Tibial nerve (tissue), 4 donors: ENCODE measurements at regions not wholly inside any gene's neighbourhood (a gene's known extent, or its start where the extent isn't known, plus 50 kb on each side); places are given as distances from the start of the nearest gene placed in this dataset.

Source experiments
- DNase-seq, 2 donors: peaks; one replicate each; pipeline ENCODE4 v3.0.0-alpha.2; 2019; ENCODE audit warnings: low spot score in 2 of 2
- H3K27ac ChIP-seq, 4 donors: fragments of 200-600 bp; sonication (generic) in 3 of 4; one replicate each; pipeline ENCODE4 v1.5.1; 2017 to 2019; ENCODE audit warnings: mild to moderate bottlenecking in 1 of 4
- H3K27me3 ChIP-seq, 2 donors: fragments of 200-600 bp; sonication (generic) in 1 of 2; one replicate each; pipeline versions ENCODE4 v1.5.1 to v1.6.0; 2017 to 2019
- H3K36me3 ChIP-seq, 3 donors: fragments of 200-600 bp; sonication (generic); one replicate each; pipeline ENCODE4 v1.5.1; 2018 to 2019
- H3K4me1 ChIP-seq, 4 donors: fragments of 200-600 bp; sonication (generic) in 3 of 4; one replicate each; pipeline ENCODE4 v1.5.1; 2017 to 2019
- H3K4me3 ChIP-seq, 4 donors: fragments of 200-600 bp; sonication (generic) in 3 of 4; one replicate each; pipeline ENCODE4 v1.5.1; 2017 to 2019; ENCODE audit warnings: mild to moderate bottlenecking in 1 of 4, moderate library complexity in 1 of 4
- H3K9me3 ChIP-seq, 4 donors: fragments of 200-600 bp; sonication (generic) in 3 of 4; one replicate each; pipeline ENCODE4 v1.5.1; 2017 to 2019
- CTCF ChIP-seq, 5 experiments: fragments of 200-600 bp in 3 of 5; fragments of 450-650 bp in 2 of 5; sonication (generic) in 3 of 5; IDR thresholded peaks; one replicate each; pipeline ENCODE4 v1.5.1; 2016 to 2019; ENCODE audit warnings: antibody characterized with exemption in 5 of 5, mild to moderate bottlenecking in 3 of 5, moderate library complexity in 2 of 5
- EP300 ChIP-seq, 2 donors: sonication (generic); formaldehyde crosslinking; IDR thresholded peaks; one replicate each; pipeline ENCODE4 v1.6.1; 2017; ENCODE audit warnings: antibody characterized with exemption in 2 of 2, mild to moderate bottlenecking in 1 of 2
- POLR2A ChIP-seq, 2 donors: fragments of 450-650 bp; IDR thresholded peaks; one replicate each; pipeline ENCODE4 v1.6.1; 2017; ENCODE audit warnings: antibody characterized with exemption in 2 of 2, mild to moderate bottlenecking in 2 of 2, moderate library complexity in 2 of 2
- WGBS, 2 donors: methylation state at CpG; one replicate each; pipeline ENCODE4 v1.1.5; 2018; 5-methylcytosine and 5-hydroxymethylcytosine counted together

DNA sequence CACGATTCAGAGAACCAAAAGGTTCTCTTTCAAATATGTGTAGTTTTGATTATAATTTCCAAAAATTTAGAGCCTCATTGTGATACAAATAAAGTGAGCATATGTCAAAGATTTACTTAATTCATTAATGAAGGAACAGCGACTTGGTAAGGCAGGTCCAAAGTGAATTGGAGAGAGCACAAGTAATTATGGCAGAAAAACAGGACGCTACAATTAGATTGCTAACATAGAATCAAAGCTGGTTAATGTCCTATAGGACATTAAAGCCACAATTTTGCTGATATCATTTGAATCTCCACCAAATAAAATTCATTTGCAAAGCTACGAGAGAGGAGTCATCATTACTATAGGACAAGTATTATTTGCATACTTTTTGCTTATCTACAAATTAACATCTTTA, 164.2 kb downstream of the CCER1 start:
- no peaks in the 10 kb centered on the region for H3K9me3 ChIP-seq
- no peak for TF ChIP-seq POLR2A (IDR thresholded peaks at IDR 0.05)
- no peak for TF ChIP-seq EP300 (IDR thresholded peaks at IDR 0.05)
- TF ChIP-seq CTCF (IDR thresholded peaks at IDR 0.05) = no peak

GRCh38 chr12:90773491-90773890, 181.5 kb downstream of the CCER1 start:
- DNase-seq = no peak
- Histone ChIP-seq H3K4me1 (no peaks in the 10 kb centered on the region), H3K9me3 (no peaks in the 10 kb centered on the region), H3K36me3 (no peaks in the 10 kb centered on the region), H3K27ac (no peak overlapping the region), H3K4me3 (no peak overlapping the region), H3K27me3 (no peaks in the 10 kb centered on the region)
- TF ChIP-seq EP300 (IDR thresholded peaks at IDR 0.05) (no peak), CTCF (IDR thresholded peaks at IDR 0.05) (no peak), POLR2A (IDR thresholded peaks at IDR 0.05) (no peak)
- WGBS, 2 donors = 52 to 59% methylated on average over 1 of the region's 1 CpG

More for the DNA sequence above, 164.2 kb downstream of the CCER1 start:
- 67 to 77% methylated on average over 4 of the region's 4 CpGs for WGBS, 2 donors
- no peak overlapping the region for H3K27ac ChIP-seq
- no peaks in the 10 kb centered on the region for H3K36me3 ChIP-seq
- H3K4me1 ChIP-seq = no peaks in the 10 kb centered on the region
- no peak overlapping the region for H3K4me3 ChIP-seq
- no peaks in the 10 kb centered on the region for H3K27me3 ChIP-seq
- no peak for DNase-seq

- Histone ChIP-seq H3K9me3 (no peaks in the 10 kb centered on the region), H3K27me3 (no peaks in the 10 kb centered on the region), H3K4me1 (no peaks in the 10 kb centered on the region), H3K27ac (no peak overlapping the region), H3K36me3 (no peaks in the 10 kb centered on the region), H3K4me3 (no peak overlapping the region)
- 78 to 82% methylated on average over 1 of the region's 1 CpG for WGBS, 2 donors
- TF ChIP-seq CTCF (IDR thresholded peaks at IDR 0.05) = no peak
- no peak for TF ChIP-seq EP300 (IDR thresholded peaks at IDR 0.05)
- no peak for DNase-seq
Measured at GRCh38 chr12:90770861-90771260, 184.1 kb downstream of the CCER1 start.

GRCh38 chr12:90757957-90758356, 197.0 kb downstream of the CCER1 start:
- H3K27ac ChIP-seq = no peak overlapping the region
- no peaks in the 10 kb centered on the region for H3K36me3 ChIP-seq
- H3K27me3 ChIP-seq = no peaks in the 10 kb centered on the region
- TF ChIP-seq CTCF (IDR thresholded peaks at IDR 0.05) (no peak), POLR2A (IDR thresholded peaks at IDR 0.05) (no peak), EP300 (IDR thresholded peaks at IDR 0.05) (no peak)
- H3K4me1 ChIP-seq = no peaks in the 10 kb centered on the region
- WGBS, 2 donors = 79 to 86% methylated on average over 1 of the region's 1 CpG
- H3K4me3 ChIP-seq = no peak overlapping the region
- no peaks in the 10 kb centered on the region for H3K9me3 ChIP-seq
- DNase-seq = no peak

- no peak for TF ChIP-seq EP300 (IDR thresholded peaks at IDR 0.05)
- peaks cover 0 to 5% (median 0%) of the 10 kb centered on the region in 4 donors for H3K9me3 ChIP-seq
- no peak for DNase-seq
- no peaks in the 10 kb centered on the region for H3K36me3 ChIP-seq
- no peak overlapping the region for H3K4me3 ChIP-seq
- no peak overlapping the region for H3K27ac ChIP-seq
- H3K4me1 ChIP-seq = no peaks in the 10 kb centered on the region
- 70 to 72% methylated on average over 1 of the region's 1 CpG for WGBS, 2 donors
- H3K27me3 ChIP-seq = no peaks in the 10 kb centered on the region
Measured at GRCh38 chr12:90745211-90745610, 209.8 kb downstream of the CCER1 start.

DNA sequence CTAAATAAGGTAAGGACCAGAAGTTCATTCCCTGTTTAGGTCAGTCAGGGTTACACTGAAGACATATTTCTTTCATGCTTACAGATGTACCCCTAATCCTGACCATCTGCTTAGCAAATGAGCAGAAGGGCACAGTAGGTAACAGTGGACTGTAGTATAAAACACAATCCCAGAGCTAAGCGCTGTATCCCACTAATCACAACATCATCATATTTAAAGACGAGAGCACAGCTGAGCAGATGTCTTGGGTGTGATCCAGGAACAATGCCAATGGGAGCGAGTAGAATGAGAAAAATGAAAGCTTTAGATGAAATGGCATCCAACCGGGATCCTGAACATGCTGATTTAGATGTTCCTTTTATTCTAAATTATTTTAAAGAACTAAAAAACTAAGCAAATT, 213.4 kb downstream of the CCER1 start:
- H3K27ac ChIP-seq = no peak overlapping the region
- H3K9me3 ChIP-seq = no peaks in the 10 kb centered on the region
- no peaks in the 10 kb centered on the region for H3K36me3 ChIP-seq
- 52 to 54% methylated on average over 4 of the region's 4 CpGs for WGBS, 2 donors
- TF ChIP-seq POLR2A (IDR thresholded peaks at IDR 0.05) (no peak), EP300 (IDR thresholded peaks at IDR 0.05) (no peak), CTCF (IDR thresholded peaks at IDR 0.05) (no peak)
- no peak for DNase-seq
- H3K4me1 ChIP-seq = no peaks in the 10 kb centered on the region
- H3K27me3 ChIP-seq = no peaks in the 10 kb centered on the region
- no peak overlapping the region for H3K4me3 ChIP-seq
